B cell (primary cell): ENCODE measurements at regions not wholly inside any gene's neighbourhood (a gene's known extent, or its start where the extent isn't known, plus 50 kb on each side); places are given as distances from the start of the nearest gene placed in this dataset.

ENCODE experiments used
- ATAC-seq: fragments of 200-7000 bp; cut with Tn5 transposase; one replicate; pipeline ENCODE4 v1.10.0; 2021; ENCODE audit warnings: low read depth, mild to moderate bottlenecking, moderate number of reproducible peaks, moderate library complexity
- CTCF ChIA-PET: fragments of 350-600 bp; sonication (Branson Sonifier 250); formaldehyde crosslinking; loops from one replicate; lab custom pipeline; 2021; ENCODE audit warnings: antibody characterized with exemption, inconsistent platforms; lab: Charles Lee
- POLR2A ChIA-PET: fragments of 350-600 bp; sonication (Branson Sonifier 250); formaldehyde crosslinking; loops from one replicate; lab custom pipeline; 2021; ENCODE audit warnings: antibody characterized with exemption; lab: Charles Lee
- DNase-seq: peaks from one replicate; pipeline ENCODE4 v3.0.0; 2013
- H2AFZ ChIP-seq: 2 replicates; pipeline ENCODE4 v1.6.1; 2012; ENCODE audit warnings: mild to moderate bottlenecking, low read depth, low read length; ENCODE audit not compliant: insufficient read depth, poor library complexity, severe bottlenecking
- H3K27ac ChIP-seq, 2 donors: 1 replicate in 1 of 2; 2 replicates in 1 of 2; pipeline ENCODE4 v1.5.1; 2012 to 2013; ENCODE audit warnings: low read length in 2 of 2, mild to moderate bottlenecking in 2 of 2, moderate library complexity in 1 of 2
- H3K27me3 ChIP-seq, 4 experiments: fragments of 200-600 bp in 1 of 4; sonication (generic) in 1 of 4; replicated peaks in 1 of 4; 1 replicate in 2 of 4; 2 replicates in 2 of 4; pipeline versions ENCODE4 v1.6.1 to v1.7.0; 2013 to 2016; ENCODE audit warnings: low read length in 3 of 4, mild to moderate bottlenecking in 2 of 4, mixed read lengths in 1 of 4, moderate library complexity in 1 of 4; ENCODE audit not compliant: insufficient read depth in 4 of 4, control insufficient read depth in 3 of 4; ENCODE audit errors: control extremely low read depth in 1 of 4
- H3K36me3 ChIP-seq, 2 experiments: replicated peaks in 1 of 2; 1 replicate in 1 of 2; 2 replicates in 1 of 2; pipeline versions ENCODE4 v1.6.1 to v1.7.1; 2013; ENCODE audit warnings: low read length in 1 of 2; ENCODE audit not compliant: insufficient read depth in 2 of 2, control insufficient read depth in 1 of 2; ENCODE audit errors: control extremely low read depth in 1 of 2, extremely low read depth in 1 of 2
- H3K4me1 ChIP-seq, 2 donors: fragments of 200-600 bp in 1 of 2; sonication (generic) in 1 of 2; 1 replicate in 1 of 2; 2 replicates in 1 of 2; pipeline versions ENCODE4 v1.5.1 to v1.6.1; 2013 to 2017; ENCODE audit warnings: low read length in 2 of 2; ENCODE audit not compliant: control insufficient read depth in 2 of 2, insufficient read depth in 2 of 2
- H3K4me2 ChIP-seq: replicated peaks from 2 replicates; pipeline ENCODE3; 2012; ENCODE audit warnings: mild to moderate bottlenecking, low read depth, low read length; ENCODE audit not compliant: poor library complexity, severe bottlenecking
- H3K4me3 ChIP-seq, 5 experiments: fragments of 200-600 bp in 1 of 5; sonication (generic) in 1 of 5; 1 replicate in 3 of 5; 2 replicates in 2 of 5; pipeline versions ENCODE4 v1.5.1 to v1.7.0; 2011 to 2016; ENCODE audit warnings: low read length in 4 of 5, mild to moderate bottlenecking in 4 of 5, low read depth in 2 of 5, control low read depth in 1 of 5, moderate library complexity in 1 of 5; ENCODE audit not compliant: insufficient read depth in 1 of 5; ENCODE audit errors: control extremely low read depth in 1 of 5, extremely low read depth in 1 of 5
- H3K79me2 ChIP-seq: fragments of 200-600 bp; sonication (generic); one replicate; pipeline ENCODE4 v1.6.0; 2016; ENCODE audit warnings: low read length; ENCODE audit not compliant: control insufficient read depth, insufficient read depth
- H3K9ac ChIP-seq: fragments of 200-600 bp; sonication (generic); 2 replicates; pipeline ENCODE4 v1.6.1; 2017; ENCODE audit warnings: mild to moderate bottlenecking, low read length, moderate library complexity
- H3K9me3 ChIP-seq, 3 donors: one replicate each; pipeline versions ENCODE4 v1.6.1 to v1.7.1; 2013; ENCODE audit warnings: low read length in 2 of 3; ENCODE audit not compliant: control insufficient read depth in 2 of 3, insufficient read depth in 1 of 3; ENCODE audit errors: control extremely low read depth in 1 of 3
- H4K20me1 ChIP-seq: 2 replicates; pipeline ENCODE4 v1.6.0; 2012; ENCODE audit warnings: mild to moderate bottlenecking, low read length; ENCODE audit not compliant: insufficient read depth, control insufficient read depth, poor library complexity, severe bottlenecking
- H3K27ac Mint-ChIP-seq: one replicate; pipeline ENCODE4 v1.8.0; 2021; ENCODE audit warnings: mixed read lengths
- H3K27me3 Mint-ChIP-seq: one replicate; pipeline ENCODE4 v1.8.0; 2021; ENCODE audit warnings: mixed read lengths
- H3K4me1 Mint-ChIP-seq: one replicate; pipeline ENCODE4 v1.8.0; 2021; ENCODE audit warnings: mixed read lengths
- H3K4me3 Mint-ChIP-seq: one replicate; pipeline ENCODE4 v1.8.0; 2021; ENCODE audit warnings: mixed read lengths
- H3K9me3 Mint-ChIP-seq: one replicate; pipeline ENCODE4 v1.8.0; 2022; ENCODE audit warnings: mixed read lengths; ENCODE audit not compliant: insufficient read depth
- EZH2 ChIP-seq: IDR thresholded peaks from 2 replicates; pipeline ENCODE4 v1.6.1; 2012; ENCODE audit warnings: borderline replicate concordance, low read depth, mild to moderate bottlenecking, moderate library complexity, low read length; ENCODE audit not compliant: insufficient read depth, poor library complexity, severe bottlenecking
- WGBS: methylation state at CpG from one replicate; pipeline ENCODE4 v1.1.5; 2013; ENCODE audit warnings: missing lambda C conversion rate; ENCODE audit not compliant: insufficient coverage; 5-methylcytosine and 5-hydroxymethylcytosine counted together
- intact Hi-C: fragments of 100-400 bp; cut with micrococcal nuclease; formaldehyde crosslinking; loops from one replicate; pipeline ENCODE4 v1.10.0; 2022
- TF ChIP-seq, protein P1 (sequence below): fragments of 200-600 bp; IDR thresholded peaks from one replicate; pipeline ENCODE4 v1.8.0; 2022; ENCODE audit warnings: antibody characterized with exemption, mild to moderate bottlenecking

DNA sequence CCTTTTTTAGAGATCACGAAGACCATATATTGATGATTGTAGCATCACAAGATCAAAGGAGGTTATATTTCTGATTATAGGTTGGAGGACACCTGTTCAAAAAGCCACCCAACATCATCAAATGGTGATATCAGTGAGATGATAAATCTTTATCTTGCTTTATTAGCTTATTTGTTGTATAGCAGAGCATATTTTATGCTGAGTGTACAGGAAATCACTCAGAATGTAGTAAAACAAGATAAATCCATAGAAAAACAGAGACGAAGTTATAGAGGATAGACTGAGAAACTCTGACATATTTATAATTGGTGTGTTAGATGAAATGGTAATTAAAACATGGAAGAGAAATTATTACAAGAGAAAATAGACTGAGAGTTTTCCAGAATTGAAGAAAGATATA lies 69.8 kb upstream of the DMAC1 start:
- ChIA-PET POLR2A (no interaction called here), CTCF (no interaction called here)
- ATAC-seq = no peak

GRCh38 chr9:7862170-7862569 lies 62.6 kb upstream of the DMAC1 start:
- Mint-ChIP-seq H3K4me3 (no peak overlapping the region), H3K27me3 (no peaks in the 10 kb centered on the region), H3K9me3 (no peaks in the 10 kb centered on the region), H3K27ac (no peak overlapping the region), H3K4me1 (no peaks in the 10 kb centered on the region)
- ATAC-seq (no peak), DNase-seq (no peak)
- 100% methylated on average over 1 of the region's 2 CpGs for WGBS
- no peak overlapping the region for H3K4me3 ChIP-seq
- ChIA-PET CTCF (no interaction called here), POLR2A (no interaction called here)
- H3K4me2 ChIP-seq = no peak overlapping the region
- no peak overlapping the region for H2AFZ ChIP-seq
- H3K9ac ChIP-seq = no peak overlapping the region
- H3K36me3 ChIP-seq = no peaks in the 10 kb centered on the region
- no peaks in the 10 kb centered on the region for H3K9me3 ChIP-seq
- no peaks in the 10 kb centered on the region for H3K27me3 ChIP-seq
- no peaks in the 10 kb centered on the region for H3K4me1 ChIP-seq
- no peak overlapping the region for H3K27ac ChIP-seq
- no peaks in the 10 kb centered on the region for H3K79me2 ChIP-seq
- TF ChIP-seq EZH2 = no peak
- TF ChIP-seq, protein P1, sequence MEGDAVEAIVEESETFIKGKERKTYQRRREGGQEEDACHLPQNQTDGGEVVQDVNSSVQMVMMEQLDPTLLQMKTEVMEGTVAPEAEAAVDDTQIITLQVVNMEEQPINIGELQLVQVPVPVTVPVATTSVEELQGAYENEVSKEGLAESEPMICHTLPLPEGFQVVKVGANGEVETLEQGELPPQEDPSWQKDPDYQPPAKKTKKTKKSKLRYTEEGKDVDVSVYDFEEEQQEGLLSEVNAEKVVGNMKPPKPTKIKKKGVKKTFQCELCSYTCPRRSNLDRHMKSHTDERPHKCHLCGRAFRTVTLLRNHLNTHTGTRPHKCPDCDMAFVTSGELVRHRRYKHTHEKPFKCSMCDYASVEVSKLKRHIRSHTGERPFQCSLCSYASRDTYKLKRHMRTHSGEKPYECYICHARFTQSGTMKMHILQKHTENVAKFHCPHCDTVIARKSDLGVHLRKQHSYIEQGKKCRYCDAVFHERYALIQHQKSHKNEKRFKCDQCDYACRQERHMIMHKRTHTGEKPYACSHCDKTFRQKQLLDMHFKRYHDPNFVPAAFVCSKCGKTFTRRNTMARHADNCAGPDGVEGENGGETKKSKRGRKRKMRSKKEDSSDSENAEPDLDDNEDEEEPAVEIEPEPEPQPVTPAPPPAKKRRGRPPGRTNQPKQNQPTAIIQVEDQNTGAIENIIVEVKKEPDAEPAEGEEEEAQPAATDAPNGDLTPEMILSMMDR = no peak
- intact Hi-C loops = no loop called here
- no peaks in the 10 kb centered on the region for H4K20me1 ChIP-seq

More for the DNA sequence above, 69.8 kb upstream of the DMAC1 start:
- Mint-ChIP-seq H3K27me3 (no peaks in the 10 kb centered on the region), H3K27ac (no peak overlapping the region), H3K4me3 (no peak overlapping the region), H3K9me3 (no peaks in the 10 kb centered on the region), H3K4me1 (no peaks in the 10 kb centered on the region)
- Histone ChIP-seq H3K4me1 (no peaks in the 10 kb centered on the region), H3K27ac (no peak overlapping the region), H3K4me3 (no peak overlapping the region), H3K9ac (no peak overlapping the region), H4K20me1 (no peaks in the 10 kb centered on the region), H3K79me2 (no peaks in the 10 kb centered on the region), H3K27me3 (no peaks in the 10 kb centered on the region), H2AFZ (no peak overlapping the region), H3K4me2 (no peak overlapping the region), H3K36me3 (no peaks in the 10 kb centered on the region), H3K9me3 (no peaks in the 10 kb centered on the region)
- TF ChIP-seq, protein P1 = no peak
- TF ChIP-seq EZH2 = no peak
- no peak for DNase-seq
- intact Hi-C loops = loop anchor here (2.0 kb wide), 1 partner anchor 103 kb away; no protein-coding TSS in a partner anchor
- WGBS = no CpG with 5 or more reads among the region's 2 CpGs
